CD14-positive monocyte (primary cell): ENCODE measurements at regions not wholly inside any gene's neighbourhood (a gene's known extent, or its start where the extent isn't known, plus 50 kb on each side); places are given as distances from the start of the nearest gene placed in this dataset.
"Not testable (repeated sequence)": the region's sequence is repeated elsewhere in the genome, so short reads cannot be mapped to it uniquely, and the experiment has no call there.

Source experiments
- DNase-seq, 3 donors: peaks; one replicate each; pipeline ENCODE4 v3.0.0-alpha.2; 2011 to 2022
- H2AFZ ChIP-seq: 2 replicates; pipeline ENCODE4 v1.6.0; 2012; ENCODE audit warnings: mild to moderate bottlenecking, low read depth, low read length, inconsistent platforms; ENCODE audit not compliant: insufficient read depth, poor library complexity, severe bottlenecking
- H3K27ac ChIP-seq, 2 donors: 1 replicate in 1 of 2; 2 replicates in 1 of 2; pipeline ENCODE4 v1.5.1; 2012 to 2013; ENCODE audit warnings: low read length in 2 of 2, control low read depth in 1 of 2, inconsistent platforms in 1 of 2, low read depth in 1 of 2, mild to moderate bottlenecking in 1 of 2
- H3K27me3 ChIP-seq, 2 donors: one replicate each; pipeline versions ENCODE4 v1.6.0 to v1.6.1; 2011 to 2013; ENCODE audit warnings: low read length in 2 of 2; ENCODE audit not compliant: control insufficient read depth in 2 of 2, insufficient read depth in 2 of 2
- H3K36me3 ChIP-seq, 2 donors: replicated peaks in 1 of 2; 1 replicate in 1 of 2; 2 replicates in 1 of 2; pipeline versions ENCODE4 v1.5.1 to v1.6.1; 2012 to 2013; ENCODE audit warnings: low read length in 2 of 2, control low read depth in 1 of 2, inconsistent platforms in 1 of 2, mild to moderate bottlenecking in 1 of 2; ENCODE audit not compliant: insufficient read depth in 2 of 2, control insufficient read depth in 1 of 2
- H3K4me1 ChIP-seq, 2 donors: 1 replicate in 1 of 2; 2 replicates in 1 of 2; pipeline versions ENCODE4 v1.5.1 to v1.6.1; 2012 to 2013; ENCODE audit warnings: low read length in 2 of 2, control low read depth in 1 of 2, inconsistent platforms in 1 of 2, mild to moderate bottlenecking in 1 of 2, moderate library complexity in 1 of 2; ENCODE audit not compliant: insufficient read depth in 2 of 2, control insufficient read depth in 1 of 2
- H3K4me2 ChIP-seq: replicated peaks from 2 replicates; pipeline ENCODE3; 2012; ENCODE audit warnings: low read length, moderate library complexity, mild to moderate bottlenecking; ENCODE audit not compliant: poor library complexity, severe bottlenecking; ENCODE audit errors: extremely low read depth
- H3K4me3 ChIP-seq, 3 experiments: fragments of 200-600 bp in 1 of 3; sonication (generic) in 1 of 3; replicated peaks in 1 of 3; 1 replicate in 2 of 3; 2 replicates in 1 of 3; pipeline ENCODE4 v1.5.1; 2011 to 2013; ENCODE audit warnings: low read length in 3 of 3, mild to moderate bottlenecking in 3 of 3, control low read depth in 2 of 3, low read depth in 2 of 3, inconsistent platforms in 1 of 3, moderate library complexity in 1 of 3
- H3K79me2 ChIP-seq: 2 replicates; pipeline ENCODE4 v1.6.0; 2012; ENCODE audit warnings: mild to moderate bottlenecking, control low read depth, inconsistent platforms, low read length, moderate library complexity; ENCODE audit not compliant: insufficient read depth
- H3K9ac ChIP-seq: 2 replicates; pipeline ENCODE4 v1.6.0; 2017; ENCODE audit warnings: low read length, mild to moderate bottlenecking; ENCODE audit not compliant: insufficient read depth, poor library complexity, severe bottlenecking
- H3K9me3 ChIP-seq, 2 donors: replicated peaks in 1 of 2; 1 replicate in 1 of 2; 2 replicates in 1 of 2; pipeline versions ENCODE4 v1.5.1 to v1.6.1; 2012 to 2013; ENCODE audit warnings: low read length in 2 of 2, control low read depth in 1 of 2; ENCODE audit not compliant: control insufficient read depth in 1 of 2, insufficient read depth in 1 of 2
- H4K20me1 ChIP-seq: 2 replicates; pipeline ENCODE4 v1.6.0; 2012; ENCODE audit warnings: mild to moderate bottlenecking, low read length, control low read depth, moderate library complexity; ENCODE audit not compliant: insufficient read depth
- H3K27ac Mint-ChIP-seq, 7 donors: one replicate each; pipeline ENCODE4 v1.8.0; 2020; ENCODE audit warnings: mild to moderate bottlenecking in 7 of 7, mixed read lengths in 7 of 7, moderate library complexity in 6 of 7, inconsistent platforms in 2 of 7
- H3K27me3 Mint-ChIP-seq, 3 donors: one replicate each; pipeline ENCODE4 v1.8.0; 2021 to 2022; ENCODE audit warnings: low read depth in 3 of 3, mild to moderate bottlenecking in 3 of 3, mixed read lengths in 3 of 3, moderate library complexity in 3 of 3, inconsistent platforms in 1 of 3
- H3K36me3 Mint-ChIP-seq, 2 donors: one replicate each; pipeline ENCODE4 v1.8.0; 2020; ENCODE audit warnings: mixed read lengths in 2 of 2, inconsistent platforms in 1 of 2, mild to moderate bottlenecking in 1 of 2
- H3K4me1 Mint-ChIP-seq: one replicate; pipeline ENCODE4 v1.8.0; 2020; ENCODE audit warnings: mild to moderate bottlenecking, mixed read lengths
- H3K4me3 Mint-ChIP-seq, 2 donors: one replicate each; pipeline ENCODE4 v1.8.0; 2020; ENCODE audit warnings: mild to moderate bottlenecking in 2 of 2, mixed read lengths in 2 of 2, moderate library complexity in 1 of 2
- H3K9me3 Mint-ChIP-seq, 7 donors: one replicate each; pipeline ENCODE4 v1.8.0; 2020 to 2022; ENCODE audit warnings: mixed read lengths in 7 of 7, mild to moderate bottlenecking in 6 of 7, moderate library complexity in 6 of 7, inconsistent platforms in 2 of 7
- WGBS: methylation state at CpG from one replicate; pipeline ENCODE4 v1.1.5; 2013; ENCODE audit warnings: missing lambda C conversion rate; ENCODE audit not compliant: insufficient coverage; 5-methylcytosine and 5-hydroxymethylcytosine counted together
- intact Hi-C, 2 donors: fragments of 100-400 bp; cut with micrococcal nuclease; formaldehyde crosslinking; loops; one replicate each; pipeline versions ENCODE4 v1.15.0 to v1.15.1; 2023

GRCh38 chr16:16559179-16559740 lies 180.3 kb downstream of the NPIPA7 start:
- H4K20me1 ChIP-seq, H3K27ac ChIP-seq, H3K9ac ChIP-seq, H3K79me2 ChIP-seq, H3K27me3 ChIP-seq, H3K4me2 ChIP-seq, H3K4me3 Mint-ChIP-seq, H3K27ac Mint-ChIP-seq, intact Hi-C loops, H3K9me3 ChIP-seq, H3K36me3 Mint-ChIP-seq, H3K4me3 ChIP-seq, H3K36me3 ChIP-seq, H2AFZ ChIP-seq, H3K4me1 ChIP-seq, H3K9me3 Mint-ChIP-seq, H3K27me3 Mint-ChIP-seq, DNase-seq, H3K4me1 Mint-ChIP-seq: not testable (repeated sequence)
- no CpG with 5 or more reads among the region's 9 CpGs for WGBS

DNA sequence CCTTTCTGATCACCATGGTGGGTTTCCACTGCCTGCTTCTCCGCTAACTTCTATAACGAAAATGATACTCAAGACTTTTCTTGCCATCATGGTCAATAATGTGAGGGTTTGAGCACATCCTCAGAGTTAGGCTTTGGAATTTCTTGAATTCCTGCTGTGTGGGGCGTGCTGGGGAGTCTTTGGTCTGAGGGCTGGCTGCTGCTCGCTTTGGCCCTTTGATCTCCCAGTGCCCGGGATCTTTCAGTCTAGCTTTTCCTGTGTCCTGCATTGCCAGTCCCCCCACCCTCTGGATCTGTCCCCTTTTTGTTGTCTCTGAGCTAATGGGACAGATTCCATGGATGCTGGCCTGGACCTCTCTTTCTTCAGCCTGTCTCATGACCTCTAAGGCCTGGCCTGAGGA lies 182.6 kb downstream of the NPIPA7 start:
- intact Hi-C loops, H3K9ac ChIP-seq, H3K36me3 ChIP-seq, H3K36me3 Mint-ChIP-seq, H3K4me1 ChIP-seq, H3K27me3 Mint-ChIP-seq, H3K4me1 Mint-ChIP-seq, H4K20me1 ChIP-seq, H3K27ac Mint-ChIP-seq, H3K4me2 ChIP-seq, H3K4me3 ChIP-seq, H3K9me3 Mint-ChIP-seq, H2AFZ ChIP-seq, H3K4me3 Mint-ChIP-seq, H3K27ac ChIP-seq, H3K27me3 ChIP-seq, H3K79me2 ChIP-seq, DNase-seq, H3K9me3 ChIP-seq: not testable (repeated sequence)
- 76% methylated on average over 3 of the region's 5 CpGs for WGBS

- no CpG with 5 or more reads among the region's 5 CpGs for WGBS
- not testable (repeated sequence) for H3K9me3 Mint-ChIP-seq, H3K27me3 Mint-ChIP-seq
Observed at GRCh38 chr16:16563962-16564361, 185.0 kb downstream of the NPIPA7 start.

DNA sequence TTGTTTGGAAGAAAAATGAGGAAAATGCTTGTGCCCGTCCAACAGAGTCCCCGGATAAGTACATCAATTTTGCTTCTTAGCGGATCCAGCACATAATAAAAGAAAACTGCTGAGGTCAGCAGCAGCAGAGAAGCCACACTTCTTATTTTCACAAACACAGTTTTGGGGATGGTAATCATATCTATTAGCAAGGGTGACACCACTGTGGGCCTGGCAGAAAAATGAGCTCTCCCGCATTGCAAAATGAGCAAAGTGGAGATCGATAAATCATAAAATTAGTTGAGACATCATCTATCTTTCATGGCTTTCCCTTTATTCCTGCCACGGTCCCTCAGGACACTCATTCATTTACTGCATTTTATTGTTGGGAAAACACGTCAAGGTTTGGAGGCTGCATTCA lies 186.4 kb downstream of the NPIPA7 start:
- H3K27ac ChIP-seq, H3K36me3 Mint-ChIP-seq, H3K27ac Mint-ChIP-seq, intact Hi-C loops, H3K27me3 ChIP-seq, H2AFZ ChIP-seq, H3K4me1 ChIP-seq, H3K4me3 ChIP-seq, H3K9ac ChIP-seq, H3K27me3 Mint-ChIP-seq, H3K9me3 ChIP-seq, H3K79me2 ChIP-seq, DNase-seq, H3K36me3 ChIP-seq, H3K9me3 Mint-ChIP-seq, H3K4me3 Mint-ChIP-seq, H3K4me2 ChIP-seq, H4K20me1 ChIP-seq, H3K4me1 Mint-ChIP-seq: not testable (repeated sequence)
- no CpG with 5 or more reads among the region's 7 CpGs for WGBS

More at GRCh38 chr16:16563962-16564361, 185.0 kb downstream of the NPIPA7 start:
- H3K27ac Mint-ChIP-seq, H3K36me3 ChIP-seq, H3K4me1 Mint-ChIP-seq, H3K27ac ChIP-seq, H3K36me3 Mint-ChIP-seq, H3K9ac ChIP-seq, H3K4me1 ChIP-seq, H3K4me3 Mint-ChIP-seq, H2AFZ ChIP-seq, DNase-seq, H3K4me3 ChIP-seq, H3K79me2 ChIP-seq, intact Hi-C loops, H3K4me2 ChIP-seq, H3K27me3 ChIP-seq, H4K20me1 ChIP-seq, H3K9me3 ChIP-seq: not testable (repeated sequence)
